Ishikawa (cell line): ENCODE measurements at regions not wholly inside any gene's neighbourhood (a gene's known extent, or its start where the extent isn't known, plus 50 kb on each side); places are given as distances from the start of the nearest gene placed in this dataset.

Source experiments
- CEBPB ChIP-seq: IDR thresholded peaks from 2 replicates; pipeline ENCODE4 v1.6.1; 2012
- CREB1 ChIP-seq: IDR thresholded peaks from 2 replicates; pipeline ENCODE4 v1.6.1; 2012; ENCODE audit warnings: low read depth
- EGR1 ChIP-seq: IDR thresholded peaks from 2 replicates; pipeline ENCODE4 v1.6.1; 2012
- EP300 ChIP-seq: IDR thresholded peaks from 2 replicates; pipeline ENCODE4 v1.6.1; 2012; ENCODE audit warnings: borderline replicate concordance
- FOXM1 ChIP-seq: IDR thresholded peaks from 2 replicates; pipeline ENCODE4 v1.6.1; 2012; ENCODE audit warnings: low read depth, borderline replicate concordance
- NFIC ChIP-seq: IDR thresholded peaks from 2 replicates; pipeline ENCODE4 v1.6.1; 2012
- RAD21 ChIP-seq: IDR thresholded peaks from 2 replicates; pipeline ENCODE4 v1.6.1; 2012; ENCODE audit warnings: low read depth
- TAF1 ChIP-seq: IDR thresholded peaks from 2 replicates; pipeline ENCODE4 v1.6.1; 2012; ENCODE audit warnings: low read depth, mild to moderate bottlenecking
- TCF12 ChIP-seq: IDR thresholded peaks from 2 replicates; pipeline ENCODE4 v1.6.1; 2012; ENCODE audit warnings: low read depth
- TEAD4 ChIP-seq: IDR thresholded peaks from 2 replicates; pipeline ENCODE4 v1.6.1; 2012
- YY1 ChIP-seq: IDR thresholded peaks from 2 replicates; pipeline ENCODE4 v1.6.1; 2012; ENCODE audit warnings: low read depth
- ZBTB7A ChIP-seq: IDR thresholded peaks from 2 replicates; pipeline ENCODE4 v1.6.1; 2012; ENCODE audit warnings: low read depth
- TF ChIP-seq, protein P1 (sequence below): IDR thresholded peaks from 2 replicates; pipeline ENCODE4 v1.6.1; 2012
- TF ChIP-seq, protein P2 (sequence below): IDR thresholded peaks from 2 replicates; pipeline ENCODE4 v1.6.1; 2012
- TF ChIP-seq, protein P3 (sequence below): IDR thresholded peaks from 2 replicates; pipeline ENCODE4 v1.6.1; 2012; ENCODE audit warnings: low read depth, mild to moderate bottlenecking

DNA sequence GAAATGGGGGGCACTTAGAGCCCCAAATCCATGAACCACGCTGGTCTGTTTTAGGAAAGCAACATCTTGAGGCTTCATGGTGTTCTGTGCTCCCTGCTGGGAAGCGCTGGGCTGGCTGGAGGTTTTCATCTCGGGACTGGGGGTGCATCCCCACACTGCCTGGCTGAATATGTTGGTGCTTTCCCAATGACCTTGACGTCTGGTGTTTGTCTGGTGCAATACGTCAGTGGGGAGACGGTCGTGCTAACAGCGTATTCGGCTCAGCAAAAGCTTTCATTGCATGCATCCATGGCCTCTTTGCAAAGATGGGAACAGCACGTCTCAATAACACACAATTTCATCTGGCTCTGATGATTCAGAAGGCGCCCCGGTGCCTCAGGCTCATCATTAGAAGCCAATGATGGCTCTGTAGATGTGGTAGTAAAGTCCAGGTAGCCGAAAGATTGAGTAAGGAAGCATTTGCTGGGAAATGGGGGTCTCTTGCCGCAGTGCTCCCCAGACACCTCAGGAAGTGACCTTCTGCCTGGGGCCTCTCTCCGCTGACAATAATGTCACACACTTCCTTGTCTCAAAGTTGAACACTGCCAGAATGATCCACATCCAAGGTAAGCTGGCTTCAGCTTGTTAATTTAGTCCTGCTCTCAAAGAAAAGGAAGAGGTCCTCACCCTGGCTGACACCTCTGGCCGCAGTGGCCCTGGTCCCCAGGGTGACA lies 97.7 kb downstream of the ING1 start:
- TF ChIP-seq, protein P1, sequence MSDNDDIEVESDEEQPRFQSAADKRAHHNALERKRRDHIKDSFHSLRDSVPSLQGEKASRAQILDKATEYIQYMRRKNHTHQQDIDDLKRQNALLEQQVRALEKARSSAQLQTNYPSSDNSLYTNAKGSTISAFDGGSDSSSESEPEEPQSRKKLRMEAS, result no peak
- TF ChIP-seq TAF1, result no peak
- TF ChIP-seq EP300, result no peak
- TF ChIP-seq ZBTB7A, result no peak
- TF ChIP-seq EGR1, result no peak
- TF ChIP-seq CREB1, result no peak
- TF ChIP-seq, protein P2, sequence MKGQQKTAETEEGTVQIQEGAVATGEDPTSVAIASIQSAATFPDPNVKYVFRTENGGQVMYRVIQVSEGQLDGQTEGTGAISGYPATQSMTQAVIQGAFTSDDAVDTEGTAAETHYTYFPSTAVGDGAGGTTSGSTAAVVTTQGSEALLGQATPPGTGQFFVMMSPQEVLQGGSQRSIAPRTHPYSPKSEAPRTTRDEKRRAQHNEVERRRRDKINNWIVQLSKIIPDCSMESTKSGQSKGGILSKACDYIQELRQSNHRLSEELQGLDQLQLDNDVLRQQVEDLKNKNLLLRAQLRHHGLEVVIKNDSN, result no peak
- TF ChIP-seq FOXM1, result no peak
- TF ChIP-seq NFIC, result no peak
- no peak for TF ChIP-seq RAD21
- no peak for TF ChIP-seq TEAD4
- TF ChIP-seq, protein P3, sequence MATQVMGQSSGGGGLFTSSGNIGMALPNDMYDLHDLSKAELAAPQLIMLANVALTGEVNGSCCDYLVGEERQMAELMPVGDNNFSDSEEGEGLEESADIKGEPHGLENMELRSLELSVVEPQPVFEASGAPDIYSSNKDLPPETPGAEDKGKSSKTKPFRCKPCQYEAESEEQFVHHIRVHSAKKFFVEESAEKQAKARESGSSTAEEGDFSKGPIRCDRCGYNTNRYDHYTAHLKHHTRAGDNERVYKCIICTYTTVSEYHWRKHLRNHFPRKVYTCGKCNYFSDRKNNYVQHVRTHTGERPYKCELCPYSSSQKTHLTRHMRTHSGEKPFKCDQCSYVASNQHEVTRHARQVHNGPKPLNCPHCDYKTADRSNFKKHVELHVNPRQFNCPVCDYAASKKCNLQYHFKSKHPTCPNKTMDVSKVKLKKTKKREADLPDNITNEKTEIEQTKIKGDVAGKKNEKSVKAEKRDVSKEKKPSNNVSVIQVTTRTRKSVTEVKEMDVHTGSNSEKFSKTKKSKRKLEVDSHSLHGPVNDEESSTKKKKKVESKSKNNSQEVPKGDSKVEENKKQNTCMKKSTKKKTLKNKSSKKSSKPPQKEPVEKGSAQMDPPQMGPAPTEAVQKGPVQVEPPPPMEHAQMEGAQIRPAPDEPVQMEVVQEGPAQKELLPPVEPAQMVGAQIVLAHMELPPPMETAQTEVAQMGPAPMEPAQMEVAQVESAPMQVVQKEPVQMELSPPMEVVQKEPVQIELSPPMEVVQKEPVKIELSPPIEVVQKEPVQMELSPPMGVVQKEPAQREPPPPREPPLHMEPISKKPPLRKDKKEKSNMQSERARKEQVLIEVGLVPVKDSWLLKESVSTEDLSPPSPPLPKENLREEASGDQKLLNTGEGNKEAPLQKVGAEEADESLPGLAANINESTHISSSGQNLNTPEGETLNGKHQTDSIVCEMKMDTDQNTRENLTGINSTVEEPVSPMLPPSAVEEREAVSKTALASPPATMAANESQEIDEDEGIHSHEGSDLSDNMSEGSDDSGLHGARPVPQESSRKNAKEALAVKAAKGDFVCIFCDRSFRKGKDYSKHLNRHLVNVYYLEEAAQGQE, result no peak
- TF ChIP-seq CEBPB, result no peak
- no peak for TF ChIP-seq TCF12
- no peak for TF ChIP-seq YY1

DNA sequence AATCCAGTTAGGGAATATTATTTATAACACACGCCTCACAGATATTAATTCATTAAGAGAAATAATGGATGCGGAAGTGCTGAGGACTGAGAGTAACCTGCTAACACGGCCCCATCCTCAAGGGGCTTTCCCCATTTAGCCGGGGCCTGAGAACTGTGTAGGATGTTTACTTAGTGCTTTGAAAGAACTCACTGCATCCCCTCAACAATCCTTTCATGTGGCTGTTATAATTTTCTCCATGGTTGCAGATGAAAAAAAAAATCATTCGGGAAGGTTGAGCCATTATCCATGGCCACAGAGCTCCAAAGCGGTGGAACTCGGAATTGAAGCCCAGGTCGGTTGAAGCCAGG lies 98.2 kb downstream of the ING1 start:
- TF ChIP-seq YY1 (no peak), CEBPB (no peak), NFIC (no peak), CREB1 (no peak), ZBTB7A (no peak), RAD21 (no peak)
- TF ChIP-seq, protein P2, result no peak
- TF ChIP-seq, protein P1, result no peak

DNA sequence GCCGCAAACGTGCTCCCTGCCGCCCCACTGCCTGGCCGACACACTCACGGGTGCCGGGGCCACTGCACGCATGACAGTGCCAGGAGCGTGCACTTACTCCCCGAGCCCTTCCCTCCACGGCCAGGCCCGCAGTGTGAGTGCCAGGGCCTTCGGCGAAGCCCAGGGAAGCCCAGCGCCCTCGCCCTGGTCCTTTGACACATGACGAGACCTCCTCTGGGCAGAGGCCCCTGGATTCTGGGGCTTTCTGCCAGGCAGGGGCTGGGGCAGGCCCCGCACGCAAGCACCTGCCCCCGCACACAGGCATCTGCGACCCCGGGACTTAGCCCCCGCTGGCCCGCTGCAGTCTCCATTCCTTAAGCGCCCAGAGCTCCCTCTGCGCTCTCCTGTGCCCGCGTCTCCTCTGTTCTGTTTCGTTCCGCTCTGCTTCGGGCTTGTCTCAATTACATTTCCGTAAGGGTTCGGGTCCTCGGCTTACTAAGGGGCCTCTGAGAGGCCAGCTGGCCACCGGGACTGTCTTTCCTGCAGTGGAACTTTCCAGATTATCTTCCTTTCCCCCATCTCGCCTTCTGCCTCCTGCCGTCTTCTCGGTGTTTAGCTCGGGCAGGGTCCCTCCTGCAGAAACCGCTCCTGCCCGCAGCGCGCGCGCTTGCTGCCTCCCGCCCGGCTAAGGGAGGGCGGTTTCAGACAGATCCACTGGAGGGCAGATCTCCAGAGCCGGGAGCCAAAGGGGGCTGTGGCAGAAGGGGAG lies 98.8 kb downstream of the ING1 start:
- TF ChIP-seq, protein P1, result no peak
- no peak for TF ChIP-seq RAD21
- TF ChIP-seq EGR1, result no peak
- no peak for TF ChIP-seq ZBTB7A
- TF ChIP-seq TCF12, result no peak
- TF ChIP-seq YY1, result no peak
- no peak for TF ChIP-seq FOXM1
- no peak for TF ChIP-seq TEAD4
- TF ChIP-seq CREB1, result no peak
- no peak for TF ChIP-seq CEBPB
- TF ChIP-seq, protein P2, result no peak
- TF ChIP-seq EP300, result no peak
- TF ChIP-seq NFIC, result no peak
- TF ChIP-seq TAF1, result no peak
- TF ChIP-seq, protein P3, result no peak

DNA sequence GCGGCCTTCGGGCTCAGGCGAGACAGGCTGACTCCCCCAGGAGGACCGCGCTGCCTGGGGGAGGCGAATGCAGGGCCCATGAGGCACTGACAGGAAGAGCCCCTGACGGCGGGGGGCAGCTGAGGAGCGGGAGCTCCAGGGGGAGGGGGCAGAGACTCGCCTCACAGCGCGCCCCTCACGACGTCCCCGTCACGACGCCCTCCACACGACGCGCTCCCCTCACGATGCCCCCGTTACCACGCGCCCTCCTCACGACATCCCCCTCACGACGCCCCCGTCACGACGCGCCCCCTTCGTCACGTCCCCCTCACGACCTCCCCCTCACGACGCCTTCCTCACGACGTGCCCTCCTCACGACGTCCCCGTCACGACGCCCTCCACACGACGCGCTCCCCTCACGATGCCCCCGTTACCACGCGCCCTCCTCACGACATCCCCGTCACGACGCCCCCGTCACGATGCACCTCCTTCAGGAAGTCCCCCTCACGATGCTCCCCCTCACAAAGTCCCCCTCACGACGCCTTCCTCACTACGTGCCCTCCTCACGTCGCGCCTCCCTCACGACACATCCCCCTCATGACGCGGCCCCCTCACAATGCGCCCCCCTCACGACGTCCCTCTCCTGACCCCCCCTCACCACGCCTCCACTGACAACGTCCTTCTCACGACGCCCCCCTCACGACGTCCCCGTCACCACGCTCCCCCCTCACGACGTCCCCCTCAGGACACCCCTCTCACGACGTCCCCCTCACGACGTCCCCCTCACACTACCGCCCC lies 99.6 kb downstream of the ING1 start:
- no peak for TF ChIP-seq EP300
- no peak for TF ChIP-seq CEBPB
- TF ChIP-seq EGR1, result no peak
- TF ChIP-seq TAF1, result no peak
- TF ChIP-seq FOXM1, result no peak
- no peak for TF ChIP-seq TEAD4
- no peak for TF ChIP-seq CREB1
- TF ChIP-seq YY1, result no peak
- TF ChIP-seq ZBTB7A, result no peak
- TF ChIP-seq, protein P1, result no peak
